K562 (cell line): ENCODE measurements at regions not wholly inside any gene's neighbourhood (a gene's known extent, or its start where the extent isn't known, plus 50 kb on each side); places are given as distances from the start of the nearest gene placed in this dataset.

ENCODE experiments used
- ATAC-seq: fragments of 200-7000 bp; cut with Tn5 transposase; 3 replicates; pipeline ENCODE4 v1.9.1; 2020; ENCODE audit warnings: moderate library complexity
- BruUV-seq: library from RNA; stranded (reverse); fragments of 400-500 nt; replicated peaks from 2 replicates; lab custom pipeline; 2021; lab: Mats Ljungman, UMichigan
- CTCF ChIA-PET: fragments of 300-600 bp; formaldehyde crosslinking; extraction: SDS; loops from one replicate; lab custom pipeline; 2021; ENCODE audit warnings: low intra/inter-chr PET ratio; lab: Yijun Ruan, JAX
- POLR2A ChIA-PET: fragments of 300-600, 350-650 bp; sonication (Branson Sonifier 250); formaldehyde crosslinking; extraction: SDS; loops from one replicate; lab custom pipeline; 2021; ENCODE audit warnings: antibody characterized with exemption, inconsistent platforms; lab: Yijun Ruan, JAX
- DNase-seq, 4 experiments: peaks; one replicate each; pipeline versions ENCODE4 v3.0.0 to v3.0.0-alpha.2; 2011 to 2018; ENCODE audit warnings: low spot score in 3 of 4, mixed read lengths in 3 of 4; ENCODE audit errors: extremely low read depth in 1 of 4
- FAIRE-seq: peaks from 2 replicates; lab custom pipeline; 2011; peaks lifted over from hg19 to GRCh38; lab: Jason Lieb, UNC
- H2AFZ ChIP-seq: 2 replicates; pipeline ENCODE4 v1.6.0; 2011; ENCODE audit warnings: low read depth, low read length, control low read depth, inconsistent platforms
- H3K27ac ChIP-seq: fragments of 200-600 bp; 3 replicates; pipeline ENCODE4 v1.8.0; 2011; ENCODE audit warnings: low read depth, mild to moderate bottlenecking, control low read depth, inconsistent platforms, low read length, moderate library complexity, mixed read lengths; ENCODE audit errors: extremely low read depth
- H3K27me3 ChIP-seq, 2 experiments: fragments of 300-600 bp in 1 of 2; 2 replicates in 1 of 2; 3 replicates in 1 of 2; pipeline versions ENCODE4 v1.6.0 to v1.8.0; 2011; ENCODE audit warnings: inconsistent platforms in 2 of 2, low read length in 2 of 2, mild to moderate bottlenecking in 1 of 2, mixed read lengths in 1 of 2, moderate library complexity in 1 of 2; ENCODE audit not compliant: control insufficient read depth in 2 of 2, insufficient read depth in 2 of 2
- H3K36me3 ChIP-seq: fragments of 300-600 bp; 3 replicates; pipeline ENCODE4 v1.8.0; 2011; ENCODE audit warnings: mild to moderate bottlenecking, low read length, inconsistent platforms; ENCODE audit not compliant: control insufficient read depth, insufficient read depth
- H3K4me1 ChIP-seq, 2 experiments: fragments of 200-600 bp in 1 of 2; replicated peaks in 1 of 2; 2 replicates in 1 of 2; 3 replicates in 1 of 2; pipeline versions ENCODE4 v1.5.1 to v1.8.0; 2011; ENCODE audit warnings: inconsistent platforms in 2 of 2, low read length in 2 of 2, mild to moderate bottlenecking in 1 of 2, mixed read lengths in 1 of 2, moderate library complexity in 1 of 2; ENCODE audit not compliant: control insufficient read depth in 2 of 2, insufficient read depth in 2 of 2
- H3K4me2 ChIP-seq: 2 replicates; pipeline ENCODE4 v1.6.1; 2011; ENCODE audit warnings: low read length, control low read depth, inconsistent platforms, mixed read lengths; ENCODE audit not compliant: insufficient read depth
- H3K4me3 ChIP-seq: fragments of 200-600 bp; sonication (generic), shearing (Covaris generic); 2 replicates; pipeline ENCODE4 v1.5.1; 2016; ENCODE audit warnings: control low read depth, inconsistent platforms
- H3K79me2 ChIP-seq: fragments of 200-600 bp; 3 replicates; pipeline ENCODE4 v1.8.0; 2011; ENCODE audit warnings: low read length, inconsistent platforms; ENCODE audit not compliant: control insufficient read depth, insufficient read depth
- H3K9ac ChIP-seq, 2 experiments: 2 replicates each; pipeline versions ENCODE4 v1.6.0 to v1.6.1; 2011; ENCODE audit warnings: low read depth in 2 of 2, low read length in 2 of 2, control low read depth in 1 of 2, inconsistent platforms in 1 of 2, mild to moderate bottlenecking in 1 of 2, mixed read lengths in 1 of 2; ENCODE audit not compliant: insufficient read depth in 1 of 2
- H3K9me1 ChIP-seq: one replicate; pipeline ENCODE4 v1.6.0; 2011; ENCODE audit warnings: inconsistent platforms, mild to moderate bottlenecking, low read length, moderate library complexity; ENCODE audit not compliant: control insufficient read depth, insufficient read depth
- H3K9me3 ChIP-seq: replicated peaks from 2 replicates; pipeline ENCODE4 v1.5.1; 2011; ENCODE audit warnings: low read depth, low read length, inconsistent platforms; ENCODE audit not compliant: control insufficient read depth, insufficient read depth
- H4K20me1 ChIP-seq: replicated peaks from 2 replicates; pipeline ENCODE4 v1.6.1; 2011; ENCODE audit warnings: low read length, inconsistent platforms, mixed read lengths; ENCODE audit not compliant: control insufficient read depth, insufficient read depth
- CAMTA2 ChIP-seq: fragments of 250-450 bp; sonication (Bioruptor Pico); conservative IDR thresholded peaks from 2 replicates; pipeline ENCODE4 v1.5.1; 2022
- GABPB2 ChIP-seq: fragments of 250-450 bp; sonication (Bioruptor Pico); conservative IDR thresholded peaks from 2 replicates; pipeline ENCODE4 v1.5.1; 2021; ENCODE audit warnings: mild to moderate bottlenecking
- NR4A1 ChIP-seq, 2 experiments: fragments of 250-450 bp in 1 of 2; fragments of 450-650 bp in 1 of 2; sonication (Bioruptor Pico) in 1 of 2; IDR thresholded peaks; 2 replicates each; pipeline versions ENCODE4 v1.4.0 to v1.6.1; 2016 to 2020; ENCODE audit warnings: mild to moderate bottlenecking in 2 of 2, missing compliant biosample characterization in 1 of 2, missing genetic modification characterization in 1 of 2, moderate library complexity in 1 of 2
- SIN3A ChIP-seq, 2 experiments: fragments of 150-350 bp in 1 of 2; IDR thresholded peaks; 2 replicates each; pipeline ENCODE4 v1.6.1; 2011 to 2016; ENCODE audit warnings: borderline replicate concordance in 2 of 2, low read depth in 2 of 2, low read length in 2 of 2, mild to moderate bottlenecking in 2 of 2, moderate library complexity in 2 of 2; ENCODE audit not compliant: control insufficient read depth in 1 of 2
- TEAD2 ChIP-seq: fragments of 450-650 bp; IDR thresholded peaks from 2 replicates; pipeline ENCODE4 v1.6.1; 2016; ENCODE audit warnings: missing genetic modification characterization, control low read depth, missing compliant biosample characterization
- ZFX ChIP-seq: sonication (generic); formaldehyde crosslinking; IDR thresholded peaks from 2 replicates; pipeline ENCODE4 v1.8.0; 2022; ENCODE audit warnings: mild to moderate bottlenecking, missing genetic modification reagents, moderate library complexity
- ZKSCAN8 ChIP-seq: fragments of 200-800 bp; sonication (Bioruptor generic); IDR thresholded peaks from 2 replicates; pipeline ENCODE4 v1.6.1; 2016; ENCODE audit warnings: missing genetic modification characterization, missing compliant biosample characterization
- WGBS: fragments of 100-300 bp; shearing (Covaris generic); methylation state at CpG from one replicate; pipeline ENCODE4 v1.1.6; 2016; ENCODE audit warnings: low coverage, mixed read lengths; ENCODE audit not compliant: insufficient coverage; ENCODE audit errors: missing lambda C conversion rate; 5-methylcytosine and 5-hydroxymethylcytosine counted together
- in situ Hi-C: fragments of 300-500 bp; cut with MboI; formaldehyde crosslinking; loops from 4 replicates; pipeline ENCODE4 v1.15.0; 2018; ENCODE audit warnings: inconsistent platforms, mixed read lengths
- intact Hi-C: fragments of 100-400 bp; cut with micrococcal nuclease; formaldehyde crosslinking; loops from 2 replicates; pipeline ENCODE4 v1.14.2; 2022
- TF ChIP-seq, protein P1 (sequence below), 2 experiments: fragments of 450-650 bp in 1 of 2; sonication (generic) in 1 of 2; formaldehyde crosslinking in 1 of 2; IDR thresholded peaks in 1 of 2; conservative IDR thresholded peaks in 1 of 2; 2 replicates each; pipeline versions ENCODE4 v1.6.1 to v1.8.1; 2016 to 2023; ENCODE audit warnings: mild to moderate bottlenecking in 2 of 2, moderate library complexity in 2 of 2, inconsistent platforms in 1 of 2, missing genetic modification reagents in 1 of 2
- TF ChIP-seq, protein P2 (sequence below): fragments of 450-650 bp; IDR thresholded peaks from 2 replicates; pipeline ENCODE4 v1.6.1; 2016; ENCODE audit warnings: mild to moderate bottlenecking

DNA sequence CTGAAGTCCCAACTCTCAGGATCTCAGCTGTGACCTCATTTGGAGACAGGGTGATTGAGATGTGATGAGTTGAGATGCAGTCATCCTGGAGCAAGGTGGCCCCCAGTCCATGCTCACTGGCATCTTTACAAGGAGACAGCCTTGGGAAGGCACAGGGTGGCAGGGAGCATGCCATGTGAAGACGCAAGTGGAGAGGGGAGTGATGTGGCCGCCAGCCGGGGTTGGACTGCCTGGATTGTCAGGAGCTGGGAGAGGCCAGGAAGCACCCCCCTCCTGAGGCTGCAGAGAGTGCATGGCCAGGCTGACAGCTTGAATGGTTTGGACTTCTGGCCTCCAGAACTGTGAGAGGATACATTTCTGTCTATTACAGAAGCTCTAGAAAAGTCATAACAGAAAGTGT, 194.4 kb downstream of the UQCRFS1 start:
- ChIA-PET CTCF (no interaction called here), POLR2A (interaction anchor here (0.7 kb wide), 1 partner anchor 10 kb away, joined by 3 read pairs; no protein-coding TSS in a partner anchor)
- Histone ChIP-seq H3K27me3 (peaks cover 0 to 39% of the 10 kb centered on the region in 2 experiments; a peak in 4 of 5 replicates), H3K9me3 (no peaks in the 10 kb centered on the region), H3K27ac (no peak overlapping the region), H3K9ac (no peak overlapping the region), H3K4me1 (no peaks in the 10 kb centered on the region), H3K9me1 (no peaks in the 10 kb centered on the region), H3K36me3 (no peaks in the 10 kb centered on the region), H3K79me2 (no peaks in the 10 kb centered on the region), H3K4me3 (no peak overlapping the region), H4K20me1 (no peaks in the 10 kb centered on the region), H3K4me2 (no peak overlapping the region), H2AFZ (no peak overlapping the region)
- DNase-seq = no peak
- no peak for FAIRE-seq
- in situ Hi-C loops (no loop called here), intact Hi-C loops (no loop called here)
- no TSS peak for BruUV-seq
- WGBS = 0% methylated on average over 3 of the region's 3 CpGs
- TF ChIP-seq ZKSCAN8 (CRISPR knock-in tag) (no peak), CAMTA2 (CRISPR knock-in tag) (no peak), ZFX (CRISPR knock-in tag) (no peak), GABPB2 (no peak), NR4A1 (CRISPR knock-in tag; IDR thresholded peaks at IDR 0.05) (no peak), NR4A1 (tag; IDR thresholded peaks at IDR 0.05) (no peak), TEAD2 (tag) (no peak), SIN3A (IDR thresholded peaks at IDR 0.05; ENCODE audit: borderline replicate concordance in 2 of 2, control insufficient read depth in 1 of 2, low read depth in 2 of 2, low read length in 2 of 2) (no peak)
- TF ChIP-seq, protein P1, sequence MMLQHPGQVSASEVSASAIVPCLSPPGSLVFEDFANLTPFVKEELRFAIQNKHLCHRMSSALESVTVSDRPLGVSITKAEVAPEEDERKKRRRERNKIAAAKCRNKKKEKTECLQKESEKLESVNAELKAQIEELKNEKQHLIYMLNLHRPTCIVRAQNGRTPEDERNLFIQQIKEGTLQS (IDR thresholded peaks at IDR 0.05) = no peak
- TF ChIP-seq, protein P1 (CRISPR knock-in tag; conservative IDR thresholded peaks at IDR 0.05) = no peak
- TF ChIP-seq, protein P2, sequence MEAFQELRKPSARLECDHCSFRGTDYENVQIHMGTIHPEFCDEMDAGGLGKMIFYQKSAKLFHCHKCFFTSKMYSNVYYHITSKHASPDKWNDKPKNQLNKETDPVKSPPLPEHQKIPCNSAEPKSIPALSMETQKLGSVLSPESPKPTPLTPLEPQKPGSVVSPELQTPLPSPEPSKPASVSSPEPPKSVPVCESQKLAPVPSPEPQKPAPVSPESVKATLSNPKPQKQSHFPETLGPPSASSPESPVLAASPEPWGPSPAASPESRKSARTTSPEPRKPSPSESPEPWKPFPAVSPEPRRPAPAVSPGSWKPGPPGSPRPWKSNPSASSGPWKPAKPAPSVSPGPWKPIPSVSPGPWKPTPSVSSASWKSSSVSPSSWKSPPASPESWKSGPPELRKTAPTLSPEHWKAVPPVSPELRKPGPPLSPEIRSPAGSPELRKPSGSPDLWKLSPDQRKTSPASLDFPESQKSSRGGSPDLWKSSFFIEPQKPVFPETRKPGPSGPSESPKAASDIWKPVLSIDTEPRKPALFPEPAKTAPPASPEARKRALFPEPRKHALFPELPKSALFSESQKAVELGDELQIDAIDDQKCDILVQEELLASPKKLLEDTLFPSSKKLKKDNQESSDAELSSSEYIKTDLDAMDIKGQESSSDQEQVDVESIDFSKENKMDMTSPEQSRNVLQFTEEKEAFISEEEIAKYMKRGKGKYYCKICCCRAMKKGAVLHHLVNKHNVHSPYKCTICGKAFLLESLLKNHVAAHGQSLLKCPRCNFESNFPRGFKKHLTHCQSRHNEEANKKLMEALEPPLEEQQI = no peak
- no peak for ATAC-seq
